ENCODE measurements at regions not wholly inside any gene's neighbourhood (a gene's known extent, or its start where the extent isn't known, plus 50 kb on each side); places are given as distances from the start of the nearest gene placed in this dataset.

DNA sequence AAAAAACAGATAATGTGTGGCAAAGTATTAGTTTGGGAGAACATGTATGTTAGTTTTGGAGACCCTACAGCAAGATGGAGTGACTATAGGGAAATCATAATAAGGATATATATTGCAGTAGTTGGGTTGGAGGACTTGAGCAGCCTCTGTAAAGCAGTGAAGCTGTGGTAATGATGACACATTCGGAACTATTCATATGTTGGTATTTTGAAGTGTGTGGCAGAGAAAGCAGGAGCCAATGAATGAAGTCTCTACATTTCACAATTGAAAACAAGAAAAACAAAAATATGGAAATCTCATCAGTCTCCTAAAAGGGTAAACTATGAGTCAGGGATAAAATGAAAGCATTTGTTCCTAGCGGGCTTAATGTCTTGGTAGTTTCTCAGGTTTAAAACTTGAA lies 645.9 kb downstream of the OTOL1 start:
- no peak overlapping the region for H3K4me3 ChIP-seq (ENCODE audit: low read length)
- TF ChIP-seq, protein P1, sequence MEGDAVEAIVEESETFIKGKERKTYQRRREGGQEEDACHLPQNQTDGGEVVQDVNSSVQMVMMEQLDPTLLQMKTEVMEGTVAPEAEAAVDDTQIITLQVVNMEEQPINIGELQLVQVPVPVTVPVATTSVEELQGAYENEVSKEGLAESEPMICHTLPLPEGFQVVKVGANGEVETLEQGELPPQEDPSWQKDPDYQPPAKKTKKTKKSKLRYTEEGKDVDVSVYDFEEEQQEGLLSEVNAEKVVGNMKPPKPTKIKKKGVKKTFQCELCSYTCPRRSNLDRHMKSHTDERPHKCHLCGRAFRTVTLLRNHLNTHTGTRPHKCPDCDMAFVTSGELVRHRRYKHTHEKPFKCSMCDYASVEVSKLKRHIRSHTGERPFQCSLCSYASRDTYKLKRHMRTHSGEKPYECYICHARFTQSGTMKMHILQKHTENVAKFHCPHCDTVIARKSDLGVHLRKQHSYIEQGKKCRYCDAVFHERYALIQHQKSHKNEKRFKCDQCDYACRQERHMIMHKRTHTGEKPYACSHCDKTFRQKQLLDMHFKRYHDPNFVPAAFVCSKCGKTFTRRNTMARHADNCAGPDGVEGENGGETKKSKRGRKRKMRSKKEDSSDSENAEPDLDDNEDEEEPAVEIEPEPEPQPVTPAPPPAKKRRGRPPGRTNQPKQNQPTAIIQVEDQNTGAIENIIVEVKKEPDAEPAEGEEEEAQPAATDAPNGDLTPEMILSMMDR (IDR thresholded peaks at IDR 0.05; ENCODE audit: insufficient read depth, low read depth, low read length, missing control alignments) = no peak
- DNase-seq (ENCODE audit: low read depth) = peak; percentile 85

DNA sequence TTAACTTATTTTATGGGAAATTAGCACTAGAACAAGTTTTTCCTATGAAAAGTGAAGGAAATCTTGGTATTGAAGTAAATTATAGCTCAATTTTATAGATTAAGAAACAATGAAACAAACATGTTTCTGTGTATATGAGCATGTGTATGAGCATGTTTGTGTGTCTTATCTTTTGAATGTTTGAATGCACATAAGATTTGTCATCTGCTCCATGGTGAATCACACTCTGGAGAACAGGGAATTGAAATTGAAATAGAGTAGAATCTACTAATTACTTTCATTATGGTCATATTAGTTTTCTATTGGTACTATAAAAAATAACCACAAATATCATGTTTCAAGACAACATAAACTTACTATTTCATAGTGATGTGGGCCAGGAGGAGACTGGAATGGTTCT lies 646.6 kb downstream of the OTOL1 start:
- no peak overlapping the region for H3K4me3 ChIP-seq (ENCODE audit: low read length)
- peak; percentile 64 for DNase-seq (ENCODE audit: low read depth)
- TF ChIP-seq, protein P1 (IDR thresholded peaks at IDR 0.05; ENCODE audit: insufficient read depth, low read depth, low read length, missing control alignments) = no peak

DNA sequence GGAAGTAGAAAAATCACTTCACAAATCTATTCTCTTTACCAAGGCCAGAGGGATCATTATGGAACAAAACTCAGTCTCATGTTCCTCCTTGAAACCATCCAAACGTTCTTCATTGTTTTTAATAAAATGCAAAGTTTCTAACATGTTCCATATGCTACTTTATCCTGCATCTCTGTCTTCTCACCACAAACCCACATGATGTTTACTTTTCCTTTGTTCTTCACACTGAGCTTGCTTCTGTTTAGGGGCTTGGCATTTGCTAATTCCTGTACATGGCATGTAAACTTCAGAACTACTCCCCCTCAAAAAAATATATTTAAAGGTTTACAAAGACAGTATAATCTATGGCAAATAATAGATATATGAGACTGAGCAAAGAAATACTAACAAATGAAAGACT lies 651.4 kb downstream of the OTOL1 start:
- no peak for DNase-seq (ENCODE audit: low read depth)
- no peak overlapping the region for H3K4me3 ChIP-seq (ENCODE audit: low read length)
- TF ChIP-seq, protein P1 (IDR thresholded peaks at IDR 0.05; ENCODE audit: insufficient read depth, low read depth, low read length, missing control alignments) = no peak

DNA sequence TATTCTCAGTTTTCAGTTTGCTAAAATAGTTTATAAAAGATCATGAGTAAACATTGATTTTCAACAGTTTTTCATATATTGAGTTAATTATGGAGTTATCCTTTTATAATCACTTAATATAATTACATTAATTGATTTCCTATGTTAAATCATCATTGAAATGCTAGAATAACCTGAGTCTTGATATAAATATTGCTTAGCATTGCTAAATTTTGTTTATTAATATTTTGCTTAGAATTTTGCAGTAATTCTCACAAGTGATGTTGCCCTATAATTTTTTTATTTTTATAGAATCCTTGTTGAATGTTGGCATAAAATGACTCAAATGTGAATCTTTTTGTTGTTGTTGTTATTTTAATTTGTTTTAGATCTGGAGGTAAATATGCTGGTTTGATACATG lies 654.2 kb downstream of the OTOL1 start:
- DNase-seq (ENCODE audit: low read depth) = no peak
- TF ChIP-seq, protein P1 (IDR thresholded peaks at IDR 0.05; ENCODE audit: insufficient read depth, low read depth, low read length, missing control alignments) = no peak

DNA sequence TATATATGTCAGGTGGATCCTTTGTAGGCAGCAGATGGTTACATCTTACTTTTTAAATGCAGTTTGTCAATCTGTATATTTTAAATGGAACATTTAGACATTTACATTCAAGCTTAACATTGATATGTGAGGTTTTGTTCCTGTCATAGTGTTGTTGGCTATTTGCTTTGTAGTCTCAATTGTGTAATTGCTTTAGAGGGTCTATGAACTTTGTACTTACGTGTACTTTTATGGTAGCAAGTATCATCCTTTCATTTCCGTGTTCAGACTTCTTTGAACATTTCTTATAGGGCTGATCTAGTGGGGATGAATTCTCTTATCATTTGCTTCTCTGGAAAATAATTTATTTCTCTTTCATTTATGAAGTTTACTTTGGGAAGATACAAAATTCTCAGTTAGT lies 656.0 kb downstream of the OTOL1 start:
- TF ChIP-seq, protein P1 (IDR thresholded peaks at IDR 0.05; ENCODE audit: insufficient read depth, low read depth, low read length, missing control alignments) = no peak
- H3K4me3 ChIP-seq (ENCODE audit: low read length) = no peak overlapping the region
- no peak for DNase-seq (ENCODE audit: low read depth)

More for the DNA sequence above, 654.2 kb downstream of the OTOL1 start:
- no peak overlapping the region for H3K4me3 ChIP-seq (ENCODE audit: low read length)

DNA sequence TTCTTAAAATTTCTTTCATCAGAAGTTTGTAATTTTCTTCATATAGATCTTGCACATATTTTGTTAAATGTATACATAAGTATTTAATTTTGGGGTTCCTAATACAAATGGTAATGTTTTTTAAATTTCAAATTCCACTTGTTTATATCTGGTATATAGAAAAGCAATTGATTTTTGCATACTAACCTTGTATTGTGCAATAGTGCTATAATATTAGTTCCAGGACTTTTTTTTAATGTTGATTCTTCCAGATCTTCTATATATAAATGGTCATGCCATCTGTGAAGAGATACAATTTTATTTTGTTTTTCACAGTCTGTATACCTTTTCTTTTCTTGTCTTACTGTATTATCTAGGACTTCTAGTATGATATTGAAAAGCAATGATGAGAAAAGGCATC lies 665.0 kb downstream of the OTOL1 start:
- no peak for DNase-seq (ENCODE audit: low read depth)
- no peak overlapping the region for H3K4me3 ChIP-seq (ENCODE audit: low read length)
- TF ChIP-seq, protein P1 (IDR thresholded peaks at IDR 0.05; ENCODE audit: insufficient read depth, low read depth, low read length, missing control alignments) = no peak

DNA sequence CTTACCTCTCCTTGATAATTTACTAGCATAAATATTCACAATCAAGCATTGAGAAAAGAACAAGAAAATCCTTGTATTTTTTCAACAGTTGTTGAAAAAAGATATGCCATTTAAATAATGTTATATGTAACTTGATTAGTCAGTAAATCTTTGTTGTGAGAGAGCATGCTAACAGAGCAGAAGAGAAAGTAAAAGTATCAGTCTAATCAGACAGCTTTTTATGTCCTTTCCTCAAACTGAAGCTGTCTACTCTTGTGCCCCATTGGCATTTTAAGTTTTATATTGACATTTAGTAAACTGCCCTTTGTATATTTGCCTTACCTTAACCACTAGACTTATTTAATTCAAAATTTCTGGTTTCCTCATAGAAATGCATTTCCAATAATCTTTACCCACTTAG lies 668.7 kb downstream of the OTOL1 start:
- TF ChIP-seq, protein P1 (IDR thresholded peaks at IDR 0.05; ENCODE audit: insufficient read depth, low read depth, low read length, missing control alignments) = no peak
- no peak for DNase-seq (ENCODE audit: low read depth)
- H3K4me3 ChIP-seq (ENCODE audit: low read length) = no peak overlapping the region

All from epithelial cell of esophagus (primary cell).